Muscle of back (tissue), 3 donors: ENCODE measurements at regions not wholly inside any gene's neighbourhood (a gene's known extent, or its start where the extent isn't known, plus 50 kb on each side); places are given as distances from the start of the nearest gene placed in this dataset.
A peak's percentile ranks its signal among the peaks of the same experiment; 100 is the strongest.

Source experiments
- DNase-seq, 3 donors: peaks; one replicate each; pipeline versions ENCODE4 v3.0.0 to v3.0.0-alpha.2; 2013

- peak in 1 of 3 donors; percentile 21 for DNase-seq
These were observed 762.0 kb upstream of the IGFBP3 start for GRCh38 chr7:46682836-46683624.

DNA sequence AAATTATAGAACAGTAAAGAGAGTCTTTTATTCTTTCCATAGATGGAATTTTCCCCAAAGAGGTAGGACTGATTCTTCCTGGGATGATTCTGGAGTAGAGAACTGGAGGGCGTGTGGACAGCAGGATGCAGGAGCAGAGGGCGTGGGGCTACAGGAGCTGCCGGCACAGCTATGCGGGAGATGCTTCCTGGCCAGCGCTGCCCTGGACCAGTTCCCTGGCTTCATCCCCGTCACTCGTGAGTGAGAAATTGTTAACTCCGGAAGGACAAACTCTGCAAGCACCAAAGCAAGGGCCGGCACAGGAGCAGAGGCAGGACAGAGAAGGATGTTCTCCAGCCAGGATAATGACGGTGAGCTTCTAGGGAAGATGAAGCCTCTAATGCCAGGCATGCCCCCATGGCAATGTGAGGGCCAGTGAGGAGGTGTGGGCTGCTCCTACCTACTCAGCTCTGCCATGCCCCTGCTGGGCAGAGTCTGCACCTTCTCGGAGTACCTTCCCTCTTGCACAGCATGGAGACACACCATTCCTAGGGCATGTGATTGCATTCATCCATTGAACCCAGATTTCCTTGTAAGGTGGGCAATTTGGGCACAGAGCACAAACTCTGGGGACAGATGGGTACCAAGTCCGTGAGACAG lies 760.9 kb upstream of the IGFBP3 start:
- DNase-seq = peak in 2 of 3 donors; percentile 37 to 54

DNA sequence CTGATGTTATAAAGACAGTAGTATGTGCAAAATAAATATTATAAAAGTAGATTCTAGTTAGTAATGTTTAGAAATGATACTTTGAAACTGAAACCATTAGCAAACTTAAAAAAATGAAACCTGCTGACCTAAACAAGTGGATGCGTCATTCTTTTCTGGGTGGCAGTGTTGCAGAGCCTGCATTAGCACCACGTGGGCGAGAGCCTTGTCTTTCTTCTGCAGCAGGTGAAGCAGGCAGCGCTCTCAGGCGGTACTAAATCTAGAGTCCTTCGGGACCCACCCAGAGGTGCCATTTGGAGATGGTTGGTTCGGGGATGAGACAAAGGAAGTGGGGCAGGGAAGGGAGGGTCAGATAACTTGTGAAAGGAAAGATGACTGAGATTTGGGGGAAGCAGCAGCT lies 759.1 kb upstream of the IGFBP3 start:
- DNase-seq = no peak

- DNase-seq = no peak
These were observed 758.6 kb upstream of the IGFBP3 start for GRCh38 chr7:46679671-46680070.

- DNase-seq = no peak
These were observed 757.3 kb upstream of the IGFBP3 start for GRCh38 chr7:46678421-46678820.

DNA sequence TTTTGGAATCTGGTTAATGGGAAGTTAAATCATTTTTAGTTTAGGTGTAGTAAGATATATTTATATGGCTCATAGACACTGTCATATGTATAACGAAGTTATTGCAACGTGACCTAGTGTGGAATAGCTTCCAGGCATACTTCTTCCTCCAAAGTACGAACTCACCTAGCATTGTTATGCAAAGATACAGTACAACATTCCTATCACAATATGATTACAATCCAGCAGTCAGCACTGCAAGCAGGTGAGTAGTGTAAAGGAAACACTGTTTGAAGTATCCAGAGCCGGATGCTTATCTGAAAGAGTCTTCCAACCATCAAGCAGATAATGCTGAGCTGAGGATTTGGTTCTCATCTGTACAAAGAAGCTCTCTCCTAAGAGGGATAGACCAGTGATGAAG lies 754.4 kb upstream of the IGFBP3 start:
- no peak for DNase-seq

- DNase-seq = peak in 1 of 3 donors; percentile 24
These were observed 751.8 kb upstream of the IGFBP3 start for GRCh38 chr7:46672861-46673260.

DNA sequence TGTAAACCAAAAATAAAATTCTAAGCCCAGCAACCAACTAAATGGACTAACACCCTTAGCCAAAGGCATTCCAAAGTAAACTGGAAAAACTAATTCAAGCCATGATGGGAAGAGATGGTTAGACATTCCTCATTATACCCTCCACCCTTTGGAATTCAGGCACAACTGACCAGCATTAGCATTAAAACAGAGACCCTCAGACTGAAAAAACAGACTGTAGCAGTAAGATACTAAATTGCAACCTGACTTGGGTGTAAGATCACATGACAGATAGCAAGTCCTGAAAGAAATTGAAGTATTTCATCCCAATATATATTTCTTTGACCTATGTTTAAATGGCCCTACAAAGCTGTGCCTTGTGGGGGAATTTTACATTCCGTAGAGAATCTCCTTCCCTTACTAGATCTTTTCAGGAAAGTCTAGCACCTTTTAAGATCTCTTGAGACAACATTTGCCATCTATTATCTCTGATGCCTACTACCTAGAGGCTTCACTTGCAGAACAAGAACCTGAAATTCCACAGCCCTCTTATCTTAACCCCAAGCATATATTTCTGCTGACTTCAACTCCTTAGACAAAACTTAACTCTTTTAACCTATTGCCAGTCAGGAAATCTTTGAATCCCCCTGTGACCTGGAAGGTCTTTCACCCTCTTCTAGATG lies 750.2 kb upstream of the IGFBP3 start:
- DNase-seq = no peak

DNA sequence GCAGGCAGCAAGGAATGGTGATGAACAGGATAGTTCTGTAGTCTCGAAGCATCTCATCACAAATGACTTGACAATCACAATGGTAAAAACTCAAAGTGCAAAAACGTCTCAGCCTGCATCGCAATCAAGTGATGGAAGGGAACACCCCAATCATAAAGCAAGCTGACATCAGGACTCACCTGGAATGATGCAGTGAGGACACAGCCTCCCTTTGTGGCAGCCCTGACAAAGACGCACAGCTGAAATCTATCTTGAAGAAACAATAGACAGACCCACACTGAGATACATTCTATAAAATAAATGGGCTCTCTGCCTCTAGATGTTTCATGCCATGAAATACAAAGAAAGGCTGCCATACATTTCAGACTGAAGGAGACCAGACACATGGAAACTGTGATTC lies 748.0 kb upstream of the IGFBP3 start:
- no peak for DNase-seq

DNA sequence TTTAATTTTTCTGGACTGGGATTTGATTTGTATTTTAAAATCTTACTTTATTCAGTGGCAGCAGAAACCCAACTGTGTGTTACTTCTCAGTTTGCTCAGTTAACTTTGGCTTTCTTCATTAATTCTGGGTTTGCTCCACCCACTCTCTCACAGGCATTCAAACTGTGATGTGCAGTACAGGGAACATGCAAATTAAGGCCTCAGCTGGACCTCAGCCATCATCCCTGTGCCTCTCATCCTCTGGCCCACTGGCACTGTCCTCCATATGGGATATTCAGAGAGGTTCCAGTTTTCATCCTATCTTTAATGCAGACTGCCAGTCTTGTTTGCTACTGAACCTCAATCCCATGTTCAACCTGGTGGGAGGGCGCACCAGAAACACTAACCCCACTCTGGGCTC lies 743.4 kb upstream of the IGFBP3 start:
- no peak for DNase-seq

DNA sequence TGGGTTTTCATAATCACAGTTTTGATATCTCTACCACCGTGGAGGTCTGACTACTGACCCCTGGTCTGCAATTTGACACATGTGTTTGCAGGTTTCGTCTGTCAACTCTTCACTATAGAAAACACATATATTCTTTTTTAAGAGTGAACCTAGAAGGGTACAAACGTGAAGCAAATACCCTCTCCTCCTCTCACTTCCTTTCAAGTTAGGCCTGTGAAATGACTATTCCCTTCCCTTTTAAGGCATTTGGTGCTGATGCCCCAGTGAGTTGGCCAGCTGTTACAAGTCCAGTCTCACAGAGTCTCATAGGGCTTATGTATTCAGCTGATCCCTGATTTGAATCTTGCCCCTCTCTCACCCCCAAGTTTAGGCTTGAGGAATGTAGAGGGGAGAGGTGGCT lies 742.0 kb upstream of the IGFBP3 start:
- no peak for DNase-seq

- no peak for DNase-seq
These were observed 740.4 kb upstream of the IGFBP3 start for GRCh38 chr7:46661431-46661830.

DNA sequence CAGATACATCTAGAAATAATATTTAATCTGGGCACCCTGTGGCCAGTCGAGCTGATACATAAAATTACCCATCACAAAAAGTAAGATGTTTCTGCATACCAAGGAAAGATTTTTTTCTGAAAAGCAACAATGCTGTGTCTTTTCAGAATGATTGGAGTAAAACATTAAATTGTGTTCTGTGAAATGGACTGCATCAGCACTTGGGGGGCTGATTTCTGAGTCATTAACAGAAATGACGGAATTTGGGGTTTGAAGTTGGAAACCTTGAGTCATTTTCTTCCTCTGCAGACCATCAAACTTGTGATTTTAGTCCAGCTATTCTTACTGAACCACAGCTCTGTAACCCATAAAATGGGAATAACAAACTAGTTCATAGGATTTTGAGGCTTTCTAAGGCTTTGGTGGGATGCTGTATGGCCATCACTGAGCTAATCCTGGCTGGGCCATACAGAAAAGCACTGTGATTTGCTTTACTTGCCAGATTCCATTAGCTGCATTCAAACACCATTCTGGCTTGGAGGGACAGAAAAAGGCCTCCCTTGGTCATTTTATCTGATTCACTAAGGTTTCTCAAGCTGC lies 739.4 kb upstream of the IGFBP3 start:
- DNase-seq = peak in 1 of 3 donors; percentile 24

- DNase-seq = no peak
These were observed 737.2 kb upstream of the IGFBP3 start for GRCh38 chr7:46658281-46658680.

DNA sequence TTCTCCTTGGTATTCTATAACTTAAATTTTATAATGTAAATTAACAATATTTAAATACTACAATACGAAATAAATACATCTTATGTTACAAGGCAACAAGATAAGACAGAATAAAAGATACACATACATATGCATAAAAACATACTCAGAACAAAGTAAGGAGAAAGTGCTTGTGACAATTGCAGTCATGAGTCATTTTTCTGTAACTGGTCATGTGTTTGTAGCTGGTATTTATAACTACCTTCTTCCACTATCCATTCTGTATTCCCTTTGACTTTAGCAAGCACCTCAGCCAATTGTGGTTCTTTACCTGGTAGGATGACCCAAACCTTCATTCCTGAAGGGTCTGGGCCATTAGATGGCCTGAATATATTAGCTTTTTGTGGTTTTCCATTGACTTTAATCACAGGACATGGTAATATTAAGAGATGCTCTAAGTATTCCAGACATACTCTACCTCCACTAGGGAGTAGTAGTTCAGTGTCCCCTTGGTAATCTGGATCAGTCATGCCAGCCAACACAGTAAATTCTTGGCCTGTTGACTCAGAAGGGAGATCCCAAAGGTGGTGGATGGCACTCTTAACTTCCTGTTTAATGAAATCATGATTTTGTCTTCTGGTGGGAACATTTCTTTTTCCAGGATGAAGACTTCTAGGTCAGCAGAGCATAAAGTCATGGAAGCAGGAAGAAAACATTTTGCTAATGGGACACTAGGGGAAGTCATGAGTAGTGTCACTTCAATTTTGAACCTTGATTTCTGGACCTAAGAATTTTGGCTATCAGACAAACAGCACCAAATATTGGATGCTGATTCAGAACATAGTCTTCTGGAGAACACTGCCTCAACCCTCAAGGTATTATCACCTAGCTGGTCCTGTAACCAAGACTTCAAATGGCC lies 733.7 kb upstream of the IGFBP3 start:
- no peak for DNase-seq

GRCh38 chr7:46653848-46654247 lies 732.8 kb upstream of the IGFBP3 start:
- DNase-seq = no peak

DNA sequence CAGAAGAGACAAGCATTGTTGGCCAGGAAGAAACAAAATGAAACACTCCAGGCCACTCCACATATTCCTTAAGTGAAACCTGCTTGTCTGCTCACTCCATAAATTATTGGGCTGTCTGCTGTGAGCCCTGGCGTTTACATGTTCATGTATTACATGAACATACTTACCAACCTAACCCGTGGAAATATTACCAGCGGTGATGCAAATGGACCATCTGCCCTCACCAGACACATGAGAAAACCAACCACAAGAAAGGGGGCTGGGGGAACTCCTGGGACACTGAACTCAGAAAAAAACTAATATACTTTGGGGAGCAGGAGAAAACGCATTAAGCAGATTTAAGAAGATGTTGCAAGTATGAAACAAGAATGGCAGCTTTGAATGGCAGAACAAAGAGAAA lies 731.2 kb upstream of the IGFBP3 start:
- no peak for DNase-seq

GRCh38 chr7:46651561-46652088 lies 730.6 kb upstream of the IGFBP3 start:
- no peak for DNase-seq

DNA sequence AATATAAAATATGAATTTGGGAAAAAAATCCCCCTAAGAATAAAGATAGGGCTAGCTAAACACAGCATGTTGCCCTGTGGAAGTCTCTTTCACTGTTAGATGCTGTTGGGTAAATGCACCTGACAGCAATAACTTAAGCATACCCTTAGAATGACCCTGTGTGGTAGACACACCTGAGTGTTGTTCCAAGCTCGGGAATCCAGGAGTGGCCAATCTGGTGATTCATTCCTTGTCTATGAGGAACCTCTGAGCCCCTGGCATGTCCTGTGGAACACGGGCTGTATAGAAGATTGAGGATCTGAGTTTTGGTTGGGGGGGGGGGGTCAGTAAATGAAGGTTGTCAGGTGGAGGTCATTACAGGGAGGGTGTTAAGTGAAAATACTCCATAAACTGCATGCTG lies 730.0 kb upstream of the IGFBP3 start:
- DNase-seq = no peak

GRCh38 chr7:46649876-46650275 lies 728.8 kb upstream of the IGFBP3 start:
- peak in 1 of 3 donors; percentile 12 for DNase-seq
